Body of pancreas (tissue), 4 donors: ENCODE measurements at regions not wholly inside any gene's neighbourhood (a gene's known extent, or its start where the extent isn't known, plus 50 kb on each side); places are given as distances from the start of the nearest gene placed in this dataset.
"Not testable (repeated sequence)": the region's sequence is repeated elsewhere in the genome, so short reads cannot be mapped to it uniquely, and the experiment has no call there.

Source experiments
- CTCF ChIP-seq, 7 experiments: fragments of 450-650 bp in 4 of 7; fragments of 200-600 bp in 3 of 7; sonication (generic) in 3 of 7; IDR thresholded peaks; one replicate each; pipeline ENCODE4 v1.5.1; 2016 to 2019; ENCODE audit warnings: antibody characterized with exemption in 7 of 7
- POLR2A ChIP-seq, 3 donors: fragments of 450-650 bp; IDR thresholded peaks; one replicate each; pipeline ENCODE4 v1.6.1; 2016; ENCODE audit warnings: antibody characterized with exemption in 3 of 3, mild to moderate bottlenecking in 2 of 3

GRCh38 chr2:240262578-240262977 is 122.1 kb upstream of the OTOS start:
- not testable (repeated sequence) for TF ChIP-seq CTCF, POLR2A (IDR thresholded peaks at IDR 0.05)
